H9 (cell line): ENCODE measurements at regions not wholly inside any gene's neighbourhood (a gene's known extent, or its start where the extent isn't known, plus 50 kb on each side); places are given as distances from the start of the nearest gene placed in this dataset.

Experiments
- DNase-seq: peaks from one replicate; pipeline ENCODE4 v3.0.0-alpha.2; 2017
- H2AFZ ChIP-seq: one replicate; pipeline ENCODE4 v1.6.1; 2013; ENCODE audit warnings: mild to moderate bottlenecking, low read length, control low read depth, moderate library complexity
- H2AK5ac ChIP-seq: 2 replicates; pipeline ENCODE4 v1.6.1; 2013; ENCODE audit warnings: low read length, control low read depth, mixed read lengths; ENCODE audit not compliant: insufficient read length
- H2BK120ac ChIP-seq: one replicate; pipeline ENCODE4 v1.6.1; 2013; ENCODE audit warnings: low read depth, mild to moderate bottlenecking, low read length, control low read depth, inconsistent platforms; ENCODE audit not compliant: poor library complexity, severe bottlenecking
- H2BK12ac ChIP-seq: 2 replicates; pipeline ENCODE4 v1.6.1; 2013; ENCODE audit warnings: low read length, control low read depth, mixed read lengths, low read depth; ENCODE audit not compliant: insufficient read length
- H2BK15ac ChIP-seq: 2 replicates; pipeline ENCODE4 v1.6.1; 2013; ENCODE audit warnings: low read depth, low read length, control low read depth
- H2BK20ac ChIP-seq: one replicate; pipeline ENCODE4 v1.6.1; 2013; ENCODE audit warnings: low read depth, mild to moderate bottlenecking, low read length, control low read depth, inconsistent platforms; ENCODE audit not compliant: poor library complexity, severe bottlenecking
- H2BK5ac ChIP-seq: 2 replicates; pipeline ENCODE4 v1.6.1; 2013; ENCODE audit warnings: low read length, control low read depth, mixed read lengths; ENCODE audit not compliant: insufficient read length
- H3K14ac ChIP-seq: 2 replicates; pipeline ENCODE4 v1.6.1; 2013; ENCODE audit warnings: low read length, control low read depth; ENCODE audit not compliant: insufficient read depth
- H3K18ac ChIP-seq: 2 replicates; pipeline ENCODE4 v1.6.1; 2013; ENCODE audit warnings: low read depth, mild to moderate bottlenecking, mixed read lengths, low read length, control low read depth; ENCODE audit not compliant: insufficient read length
- H3K23ac ChIP-seq: 2 replicates; pipeline ENCODE4 v1.6.1; 2013; ENCODE audit warnings: low read length, control low read depth, mixed read lengths, low read depth; ENCODE audit not compliant: insufficient read length
- H3K23me2 ChIP-seq: 2 replicates; pipeline ENCODE4 v1.6.1; 2013; ENCODE audit warnings: low read depth, mild to moderate bottlenecking, mixed read lengths, low read length, control low read depth; ENCODE audit not compliant: insufficient read length, poor library complexity, severe bottlenecking
- H3K27ac ChIP-seq: 2 replicates; pipeline ENCODE4 v1.5.1; 2013; ENCODE audit warnings: low read length, control low read depth, mixed read lengths, low read depth; ENCODE audit not compliant: insufficient read length
- H3K27me3 ChIP-seq: 2 replicates; pipeline ENCODE4 v1.6.1; 2013; ENCODE audit warnings: low read length, control low read depth, inconsistent platforms; ENCODE audit not compliant: insufficient read depth
- H3K4ac ChIP-seq: 2 replicates; pipeline ENCODE4 v1.6.1; 2013; ENCODE audit warnings: low read depth, mild to moderate bottlenecking, control low read depth, inconsistent platforms, low read length, moderate library complexity
- H3K4me1 ChIP-seq: 2 replicates; pipeline ENCODE4 v1.6.1; 2013; ENCODE audit warnings: low read length, control low read depth, inconsistent platforms; ENCODE audit not compliant: insufficient read depth
- H3K4me2 ChIP-seq: 2 replicates; pipeline ENCODE4 v1.6.1; 2013; ENCODE audit warnings: low read length, control low read depth, mixed read lengths; ENCODE audit not compliant: insufficient read length, insufficient read depth
- H3K56ac ChIP-seq: 2 replicates; pipeline ENCODE4 v1.6.1; 2013; ENCODE audit warnings: low read depth, mild to moderate bottlenecking, mixed read lengths, low read length, control low read depth; ENCODE audit not compliant: insufficient read length
- H3K79me1 ChIP-seq: 2 replicates; pipeline ENCODE4 v1.6.1; 2013; ENCODE audit warnings: low read depth, mild to moderate bottlenecking, moderate library complexity, low read length, control low read depth, inconsistent platforms; ENCODE audit not compliant: insufficient read depth, poor library complexity, severe bottlenecking
- H3K79me2 ChIP-seq: 2 replicates; pipeline ENCODE4 v1.6.1; 2013; ENCODE audit warnings: low read length, control low read depth, inconsistent platforms; ENCODE audit not compliant: insufficient read depth
- H3K9ac ChIP-seq: 2 replicates; pipeline ENCODE4 v1.6.1; 2013; ENCODE audit warnings: low read length, control low read depth, mixed read lengths; ENCODE audit not compliant: insufficient read length; ENCODE audit errors: extremely low read depth
- H3K9me3 ChIP-seq: one replicate; pipeline ENCODE4 v1.6.1; 2013; ENCODE audit warnings: low read depth, low read length, inconsistent platforms; ENCODE audit not compliant: control insufficient read depth
- H3T11ph ChIP-seq: one replicate; pipeline ENCODE4 v1.6.1; 2013; ENCODE audit warnings: mild to moderate bottlenecking, low read length, control low read depth, inconsistent platforms
- H4K20me1 ChIP-seq: one replicate; pipeline ENCODE4 v1.6.1; 2013; ENCODE audit not compliant: control insufficient read depth, insufficient read length, insufficient read depth
- H4K5ac ChIP-seq: 2 replicates; pipeline ENCODE4 v1.6.1; 2013; ENCODE audit warnings: low read depth, mild to moderate bottlenecking, mixed read lengths, low read length, control low read depth; ENCODE audit not compliant: insufficient read length
- H4K8ac ChIP-seq: replicated peaks from 2 replicates; pipeline ENCODE4 v1.6.1; 2013; ENCODE audit warnings: low read length, control low read depth, mixed read lengths, low read depth; ENCODE audit not compliant: insufficient read length
- H4K91ac ChIP-seq: 2 replicates; pipeline ENCODE4 v1.6.1; 2013; ENCODE audit warnings: low read depth, mild to moderate bottlenecking, moderate library complexity, mixed read lengths, low read length, control low read depth; ENCODE audit not compliant: insufficient read length
- H3K27ac Mint-ChIP-seq, 3 experiments: 2 replicates in 2 of 3; 3 replicates in 1 of 3; pipeline ENCODE4 v1.8.0; 2020 to 2021; ENCODE audit warnings: mixed read lengths in 3 of 3, mild to moderate bottlenecking in 1 of 3, moderate library complexity in 1 of 3
- H3K27me3 Mint-ChIP-seq: 2 replicates; pipeline ENCODE4 v1.8.0; 2021; ENCODE audit warnings: low read depth, mild to moderate bottlenecking, moderate library complexity, mixed read lengths
- H3K36me3 Mint-ChIP-seq, 3 experiments: 2 replicates in 2 of 3; 3 replicates in 1 of 3; pipeline ENCODE4 v1.8.0; 2020 to 2021; ENCODE audit warnings: low read depth in 3 of 3, mixed read lengths in 3 of 3; ENCODE audit not compliant: insufficient read depth in 1 of 3
- H3K4me1 Mint-ChIP-seq, 2 experiments: 2 replicates each; pipeline ENCODE4 v1.8.0; 2020; ENCODE audit warnings: mixed read lengths in 2 of 2
- H3K4me3 Mint-ChIP-seq, 2 experiments: 2 replicates in 1 of 2; 3 replicates in 1 of 2; pipeline ENCODE4 v1.8.0; 2020 to 2021; ENCODE audit warnings: mild to moderate bottlenecking in 2 of 2, mixed read lengths in 2 of 2, moderate library complexity in 1 of 2
- H3K9me3 Mint-ChIP-seq, 2 experiments: 2 replicates in 1 of 2; 3 replicates in 1 of 2; pipeline ENCODE4 v1.8.0; 2020; ENCODE audit warnings: mild to moderate bottlenecking in 2 of 2, mixed read lengths in 2 of 2, moderate library complexity in 1 of 2
- WGBS: extraction: QIAGEN DNeasy Blood & Tissue Kit; methylation state at CpG from one replicate; pipeline ENCODE4 v1.1.7; 2013; ENCODE audit warnings: missing lambda C conversion rate, low lambda C conversion rate, mixed read lengths; ENCODE audit not compliant: insufficient read length; ENCODE audit errors: extremely low coverage; 5-methylcytosine and 5-hydroxymethylcytosine counted together
- TF ChIP-seq, protein P1 (sequence below): fragments of 200-600 bp; sonication (generic); conservative IDR thresholded peaks from 3 replicates; pipeline ENCODE4 v1.8.0; 2021; ENCODE audit warnings: antibody characterized with exemption, mild to moderate bottlenecking

- no peaks in the 10 kb centered on the region for H3K79me2 ChIP-seq
- no peaks in the 10 kb centered on the region for H3K79me1 ChIP-seq
- H3K4me2 ChIP-seq = no peak overlapping the region
- Mint-ChIP-seq H3K27me3 (no peaks in the 10 kb centered on the region), H3K4me1 (peaks cover 24 to 33% of the 10 kb centered on the region in 2 experiments), H3K4me3 (no peak overlapping the region; a peak in 1 of 5 replicates), H3K9me3 (no peaks in the 10 kb centered on the region), H3K36me3 (no peaks in the 10 kb centered on the region), H3K27ac (no peak overlapping the region)
- no peak overlapping the region for H3K56ac ChIP-seq
- no CpG with 5 or more reads among the region's 8 CpGs for WGBS
- H4K91ac ChIP-seq = no peak overlapping the region
- H3K9ac ChIP-seq = no peak overlapping the region
- no peak overlapping the region for H2AK5ac ChIP-seq
- H2BK5ac ChIP-seq = no peak overlapping the region
- no peak overlapping the region for H3K23ac ChIP-seq
- TF ChIP-seq, protein P1, sequence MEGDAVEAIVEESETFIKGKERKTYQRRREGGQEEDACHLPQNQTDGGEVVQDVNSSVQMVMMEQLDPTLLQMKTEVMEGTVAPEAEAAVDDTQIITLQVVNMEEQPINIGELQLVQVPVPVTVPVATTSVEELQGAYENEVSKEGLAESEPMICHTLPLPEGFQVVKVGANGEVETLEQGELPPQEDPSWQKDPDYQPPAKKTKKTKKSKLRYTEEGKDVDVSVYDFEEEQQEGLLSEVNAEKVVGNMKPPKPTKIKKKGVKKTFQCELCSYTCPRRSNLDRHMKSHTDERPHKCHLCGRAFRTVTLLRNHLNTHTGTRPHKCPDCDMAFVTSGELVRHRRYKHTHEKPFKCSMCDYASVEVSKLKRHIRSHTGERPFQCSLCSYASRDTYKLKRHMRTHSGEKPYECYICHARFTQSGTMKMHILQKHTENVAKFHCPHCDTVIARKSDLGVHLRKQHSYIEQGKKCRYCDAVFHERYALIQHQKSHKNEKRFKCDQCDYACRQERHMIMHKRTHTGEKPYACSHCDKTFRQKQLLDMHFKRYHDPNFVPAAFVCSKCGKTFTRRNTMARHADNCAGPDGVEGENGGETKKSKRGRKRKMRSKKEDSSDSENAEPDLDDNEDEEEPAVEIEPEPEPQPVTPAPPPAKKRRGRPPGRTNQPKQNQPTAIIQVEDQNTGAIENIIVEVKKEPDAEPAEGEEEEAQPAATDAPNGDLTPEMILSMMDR = no peak
- no peaks in the 10 kb centered on the region for H3K27me3 ChIP-seq
- no peak overlapping the region for H3K18ac ChIP-seq
- no peaks in the 10 kb centered on the region; the same call in 1 of the 2 replicates for H3K4me1 ChIP-seq
- H2BK20ac ChIP-seq = no peak overlapping the region
- H2BK12ac ChIP-seq = no peak overlapping the region
- no peak overlapping the region for H3K14ac ChIP-seq
- H4K5ac ChIP-seq = no peak overlapping the region
- no peak overlapping the region for H4K8ac ChIP-seq
- no peaks in the 10 kb centered on the region for H4K20me1 ChIP-seq
- no peaks in the 10 kb centered on the region for H3K23me2 ChIP-seq
- no peak overlapping the region for H3K4ac ChIP-seq
- H2BK120ac ChIP-seq = no peak overlapping the region
- H3K27ac ChIP-seq = no peak overlapping the region
- no peaks in the 10 kb centered on the region for H3K9me3 ChIP-seq
- no peak overlapping the region for H3T11ph ChIP-seq
- no peak overlapping the region for H2AFZ ChIP-seq
- H2BK15ac ChIP-seq = no peak overlapping the region
- DNase-seq = no peak
These were observed 109.2 kb upstream of the FUT8 start for GRCh38 chr14:65303190-65303898.
